ENCODE measurements at regions not wholly inside any gene's neighbourhood (a gene's known extent, or its start where the extent isn't known, plus 50 kb on each side); places are given as distances from the start of the nearest gene placed in this dataset.

DNA sequence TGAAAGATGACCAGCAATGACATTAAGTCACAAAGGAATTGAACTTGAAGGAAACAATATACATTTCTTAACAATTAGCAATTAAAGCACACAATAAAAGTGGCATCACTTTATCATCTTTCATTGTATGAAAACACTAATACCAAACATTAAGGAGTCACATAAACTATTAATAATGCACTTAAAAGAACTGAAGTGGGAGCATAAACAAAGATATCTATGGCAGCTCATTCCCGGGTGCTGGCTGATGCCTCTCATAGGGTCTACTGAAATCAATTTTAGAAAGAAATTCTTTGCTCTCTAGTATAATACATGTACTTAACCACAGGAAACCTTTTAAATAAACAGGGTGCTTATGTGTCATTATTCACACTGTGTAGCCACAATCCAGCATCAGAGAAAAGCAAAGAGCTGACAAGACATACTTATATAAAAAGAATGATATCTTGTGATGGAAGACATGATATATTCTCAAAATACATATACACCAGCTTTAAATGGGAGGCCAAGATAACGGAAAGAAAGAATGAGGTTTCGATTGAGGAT is 1207.8 kb downstream of the EFNB2 start:
- intact Hi-C loops (cut with DNase I): no loop called here
- DNase-seq (ENCODE audit: low spot score): no peak

- no peak for DNase-seq (ENCODE audit: low spot score)
These were observed 1215.6 kb downstream of the EFNB2 start for GRCh38 chr13:105319875-105320274.

GRCh38 chr13:105316731-105317130 is 1218.7 kb downstream of the EFNB2 start:
- DNase-seq (ENCODE audit: low spot score): no peak
- intact Hi-C loops (cut with DNase I): no loop called here

More at GRCh38 chr13:105319875-105320274, 1215.6 kb downstream of the EFNB2 start:
- intact Hi-C loops (cut with DNase I): no loop called here

DNA sequence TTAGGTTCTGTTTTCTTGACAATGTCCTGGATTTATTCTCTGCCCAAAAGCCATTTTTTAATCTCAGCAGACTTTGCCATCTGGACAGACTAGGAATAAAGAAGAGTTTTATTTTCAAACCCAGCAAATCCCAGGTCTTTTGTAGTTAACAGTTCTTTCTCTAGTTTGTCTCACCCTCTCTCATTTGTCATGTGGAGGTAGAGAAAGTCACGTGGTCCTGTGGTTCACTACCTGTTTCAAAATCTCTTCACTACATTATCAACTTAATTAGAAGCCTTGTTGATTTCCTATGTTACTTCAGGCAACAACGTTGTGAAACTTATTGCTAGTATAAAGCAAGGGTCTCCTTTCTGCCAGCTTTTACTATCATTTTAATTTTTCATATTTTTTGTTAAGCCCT is 1222.6 kb downstream of the EFNB2 start:
- intact Hi-C loops (cut with DNase I): no loop called here
- DNase-seq (ENCODE audit: low spot score): no peak

GRCh38 chr13:105311094-105311493 is 1224.4 kb downstream of the EFNB2 start:
- intact Hi-C loops (cut with DNase I): no loop called here

DNA sequence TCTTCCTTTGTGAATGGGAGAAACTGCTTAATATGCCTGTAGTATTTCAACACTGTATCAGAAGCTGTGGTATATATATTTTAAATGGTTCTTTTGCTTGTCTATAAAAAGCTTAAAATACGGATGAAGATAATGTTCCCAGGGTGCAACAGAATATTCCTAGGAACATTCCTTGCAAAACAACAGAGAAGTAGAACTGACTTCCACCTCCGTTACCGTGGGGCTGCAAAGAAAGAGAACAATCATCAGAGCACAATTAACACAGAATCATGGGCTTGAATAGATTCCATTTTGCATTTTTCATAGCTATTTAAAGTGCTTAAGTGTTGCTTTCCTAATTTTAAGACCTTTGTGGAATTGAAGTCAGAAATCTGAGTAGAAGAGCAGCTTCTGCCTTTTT is 1227.7 kb downstream of the EFNB2 start:
- DNase-seq (ENCODE audit: low spot score): no peak
- intact Hi-C loops (cut with DNase I): no loop called here

More at GRCh38 chr13:105311094-105311493, 1224.4 kb downstream of the EFNB2 start:
- no peak for DNase-seq (ENCODE audit: low spot score)

DNA sequence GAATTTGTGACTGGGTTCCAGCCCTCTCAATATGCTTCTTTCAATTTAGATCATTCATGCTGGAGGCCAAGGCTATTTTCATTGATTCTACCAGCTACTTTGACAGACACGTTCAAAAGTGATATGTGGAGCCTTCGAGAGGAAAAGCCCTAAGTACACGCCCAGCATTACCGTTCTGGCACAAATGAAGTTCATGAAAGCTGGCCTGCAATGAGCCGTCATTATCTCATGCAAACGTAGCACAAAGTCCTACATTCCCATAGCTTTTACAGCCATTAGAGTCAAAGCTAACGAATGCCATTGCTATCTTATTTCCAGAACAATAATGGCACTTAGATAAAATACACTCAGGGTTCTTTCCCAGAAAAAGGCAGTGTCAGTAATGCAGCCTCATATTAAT is 1237.6 kb downstream of the EFNB2 start:
- intact Hi-C loops (cut with DNase I): no loop called here
- no peak for DNase-seq (ENCODE audit: low spot score)

DNA sequence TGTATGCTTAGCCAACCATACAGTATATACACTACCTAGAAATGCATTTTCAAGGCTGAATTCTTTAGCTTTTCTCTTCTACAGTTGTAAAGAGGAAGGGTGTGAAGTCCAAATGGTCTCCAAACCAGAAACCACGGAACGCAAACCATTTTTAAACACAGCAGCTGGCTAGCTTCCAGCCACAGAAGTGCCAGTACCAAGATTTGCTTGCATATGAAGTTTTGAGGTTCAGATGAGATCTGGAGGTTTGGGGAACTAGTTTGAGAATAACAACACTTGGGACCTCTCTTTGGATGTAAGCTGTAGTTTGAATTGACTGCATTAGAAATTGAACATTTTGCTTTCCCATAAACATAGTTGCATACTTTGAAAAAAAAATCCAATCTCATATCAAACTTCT is 1243.5 kb downstream of the EFNB2 start:
- intact Hi-C loops (cut with DNase I): no loop called here
- DNase-seq (ENCODE audit: low spot score): no peak

DNA sequence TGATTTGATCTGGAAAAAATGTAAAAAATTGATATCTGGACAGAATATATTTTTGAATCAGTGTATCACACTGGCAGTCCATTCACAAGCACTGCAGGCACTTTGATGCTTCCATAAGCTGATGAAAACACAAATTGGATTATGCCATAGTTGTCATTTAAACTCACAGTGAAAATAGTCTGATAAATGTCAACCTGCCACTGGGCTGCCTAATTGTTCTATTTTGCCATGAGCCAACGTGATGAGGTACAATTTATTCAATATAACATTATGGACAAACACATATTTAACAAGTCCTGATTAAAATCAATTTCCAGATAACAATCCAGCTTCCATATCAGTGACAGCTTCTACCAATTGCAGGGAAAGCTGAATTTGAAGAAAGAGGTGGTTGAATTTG is 1244.9 kb downstream of the EFNB2 start:
- intact Hi-C loops (cut with DNase I): no loop called here
- DNase-seq (ENCODE audit: low spot score): no peak

- DNase-seq (ENCODE audit: low spot score): no peak
- intact Hi-C loops (cut with DNase I): no loop called here
These were observed 1249.9 kb downstream of the EFNB2 start for GRCh38 chr13:105285526-105285925.

- intact Hi-C loops (cut with DNase I): no loop called here
- no peak for DNase-seq (ENCODE audit: low spot score)
These were observed 1252.8 kb downstream of the EFNB2 start for GRCh38 chr13:105282406-105283285.

DNA sequence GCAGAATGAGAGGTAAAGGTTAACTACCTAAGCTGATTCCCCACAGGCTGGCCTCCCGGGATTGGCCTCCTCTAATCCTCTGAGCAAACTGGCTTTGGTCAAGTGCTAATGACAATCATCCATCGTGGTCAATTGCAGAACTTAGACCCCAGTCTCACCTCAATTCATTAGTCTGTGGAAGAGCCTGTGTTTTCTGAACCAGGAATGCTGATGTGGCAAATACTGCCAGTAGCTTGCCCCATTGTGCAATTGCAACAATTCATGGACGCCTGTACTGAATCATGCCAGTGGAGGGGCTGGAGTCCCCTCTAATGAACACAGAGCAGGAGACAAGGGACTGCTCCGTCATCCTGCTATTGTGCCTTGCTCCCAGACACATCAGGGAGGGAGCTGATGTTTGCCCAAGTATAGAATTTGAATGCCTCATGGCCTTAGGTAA is 1256.5 kb downstream of the EFNB2 start:
- no peak for DNase-seq (ENCODE audit: low spot score)
- intact Hi-C loops (cut with DNase I): no loop called here

GRCh38 chr13:105276571-105276970 is 1258.9 kb downstream of the EFNB2 start:
- intact Hi-C loops (cut with DNase I): no loop called here

DNA sequence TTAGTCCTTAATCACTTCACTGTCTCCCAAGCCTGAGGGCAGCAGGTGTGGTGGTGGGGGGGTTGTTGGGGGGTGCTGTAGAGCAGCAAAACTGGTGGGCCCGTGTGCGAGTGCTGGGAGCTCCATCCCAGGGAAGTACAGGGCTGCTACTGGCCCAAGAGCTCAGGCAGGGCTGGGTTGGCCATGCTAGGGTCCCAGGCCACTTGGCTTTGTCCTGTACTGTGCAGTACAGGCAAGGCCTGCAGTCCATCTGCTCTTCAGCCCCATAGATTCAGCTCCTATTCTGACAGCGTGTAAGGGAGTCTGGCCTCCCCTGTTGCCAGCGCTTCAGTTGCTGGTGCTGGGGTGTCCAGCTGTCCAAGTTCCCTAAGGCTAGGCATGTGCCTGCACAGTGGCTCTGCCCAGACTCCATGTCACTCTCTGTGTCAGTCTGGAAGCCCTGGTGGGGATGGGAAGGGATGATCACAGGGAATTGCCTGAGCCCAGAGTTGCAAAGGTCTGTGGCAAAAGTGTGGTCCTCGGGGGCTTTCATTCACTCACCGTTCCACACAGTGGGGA is 1261.7 kb downstream of the EFNB2 start:
- DNase-seq (ENCODE audit: low spot score): no peak
- intact Hi-C loops (cut with DNase I): no loop called here

More at GRCh38 chr13:105276571-105276970, 1258.9 kb downstream of the EFNB2 start:
- no peak for DNase-seq (ENCODE audit: low spot score)

- intact Hi-C loops (cut with DNase I): no loop called here
- DNase-seq (ENCODE audit: low spot score): no peak
These were observed 1262.5 kb downstream of the EFNB2 start for GRCh38 chr13:105272660-105273631.

GRCh38 chr13:105266615-105267014 is 1268.8 kb downstream of the EFNB2 start:
- intact Hi-C loops (cut with DNase I): no loop called here
- no peak for DNase-seq (ENCODE audit: low spot score)

GRCh38 chr13:105262579-105262978 is 1272.9 kb downstream of the EFNB2 start:
- DNase-seq (ENCODE audit: low spot score): no peak
- intact Hi-C loops (cut with DNase I): no loop called here

DNA sequence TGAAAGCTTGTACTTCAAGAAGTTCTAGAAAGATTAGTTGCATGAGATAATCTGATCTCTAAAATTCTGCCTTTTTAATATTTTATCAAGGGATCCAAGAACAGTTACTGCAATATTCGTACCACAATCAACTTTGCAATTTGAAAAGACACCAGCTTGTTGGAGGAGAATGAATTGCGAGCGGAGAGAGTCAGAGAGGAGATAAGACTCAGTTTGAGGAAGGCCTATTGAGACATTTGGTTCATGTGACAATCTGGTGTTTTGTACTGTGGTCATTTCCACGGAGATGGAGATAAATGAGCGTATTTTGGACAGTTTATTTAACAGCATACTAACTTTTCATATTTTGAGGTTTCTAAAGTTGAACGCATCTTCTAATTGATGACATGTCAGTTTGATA is 1276.0 kb downstream of the EFNB2 start:
- no peak for DNase-seq (ENCODE audit: low spot score)
- intact Hi-C loops (cut with DNase I): no loop called here

DNA sequence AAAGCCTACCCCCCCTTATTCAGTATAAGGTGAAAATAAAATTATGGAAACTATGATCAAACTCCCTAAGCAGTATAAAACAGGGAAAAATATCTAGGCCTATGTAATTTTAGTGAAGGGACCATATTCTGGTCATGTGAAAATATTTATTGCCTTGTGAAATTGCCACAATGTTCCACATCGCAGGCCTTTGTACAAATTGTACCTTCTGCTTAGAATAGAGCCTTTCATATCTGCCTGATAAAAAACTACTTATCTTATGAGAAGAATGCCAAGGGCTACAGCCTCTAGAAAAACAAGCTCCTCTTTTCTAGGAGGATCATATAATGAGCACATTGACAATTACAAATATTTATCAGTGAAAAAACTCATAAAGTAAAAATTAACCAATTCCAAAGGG is 1280.0 kb downstream of the EFNB2 start:
- DNase-seq (ENCODE audit: low spot score): no peak
- intact Hi-C loops (cut with DNase I): no loop called here

DNA sequence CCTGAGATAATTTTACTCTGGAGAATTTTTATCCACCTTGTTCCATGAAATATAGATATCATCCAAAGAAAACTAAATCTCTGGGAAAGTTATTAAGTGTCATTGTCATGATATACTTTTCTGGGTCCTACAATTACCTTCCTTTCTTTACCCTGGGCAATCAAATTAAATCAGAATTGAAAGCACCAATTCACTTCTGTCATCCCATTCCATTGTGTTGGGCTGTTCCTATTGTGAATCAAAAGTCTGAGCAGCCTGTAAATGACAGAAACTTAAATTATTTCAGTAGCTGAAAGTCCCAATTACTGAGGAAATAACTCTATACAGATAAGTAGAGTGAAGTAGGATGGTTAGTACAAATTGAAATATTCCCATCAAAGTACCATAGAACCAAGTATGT is 1284.2 kb downstream of the EFNB2 start:
- intact Hi-C loops (cut with DNase I): no loop called here
- no peak for DNase-seq (ENCODE audit: low spot score)

All from posterior vena cava (tissue), 2 donors.